ENCODE measurements at regions not wholly inside any gene's neighbourhood (a gene's known extent, or its start where the extent isn't known, plus 50 kb on each side); places are given as distances from the start of the nearest gene placed in this dataset.
A peak's percentile ranks its signal among the peaks of the same experiment; 100 is the strongest.

DNA sequence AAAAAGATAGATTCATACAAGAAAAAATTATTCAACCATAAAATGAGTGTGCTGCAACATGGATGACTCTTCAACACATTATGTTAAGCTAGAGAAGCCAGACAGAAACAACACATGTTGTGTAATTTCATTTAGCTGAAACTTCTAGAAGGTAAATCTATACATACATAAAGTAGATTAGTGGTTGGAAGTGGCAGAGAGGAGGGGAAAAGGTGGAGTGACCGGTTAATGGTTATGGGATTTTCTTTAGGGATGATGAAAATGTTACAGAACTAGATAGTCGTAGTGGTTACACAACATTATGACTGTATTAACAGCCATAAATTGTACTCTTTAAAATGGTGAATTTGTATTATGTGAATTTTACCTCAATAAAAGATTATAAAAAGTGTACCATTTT, 304.1 kb upstream of the SLC35B3 start:
- Histone ChIP-seq H3K27ac (no peak overlapping the region), H3K4me3 (no peak overlapping the region)

- Histone ChIP-seq H3K27ac (no peak overlapping the region), H3K4me3 (no peak overlapping the region)
Observed at GRCh38 chr6:8738951-8739350, 303.6 kb upstream of the SLC35B3 start.

GRCh38 chr6:8736156-8736895, 301.0 kb upstream of the SLC35B3 start:
- Histone ChIP-seq H3K27ac (peak overlapping the region in 3 of 21 experiments; percentile 3 to 51 (median 10)), H3K4me3 (no peak overlapping the region)

DNA sequence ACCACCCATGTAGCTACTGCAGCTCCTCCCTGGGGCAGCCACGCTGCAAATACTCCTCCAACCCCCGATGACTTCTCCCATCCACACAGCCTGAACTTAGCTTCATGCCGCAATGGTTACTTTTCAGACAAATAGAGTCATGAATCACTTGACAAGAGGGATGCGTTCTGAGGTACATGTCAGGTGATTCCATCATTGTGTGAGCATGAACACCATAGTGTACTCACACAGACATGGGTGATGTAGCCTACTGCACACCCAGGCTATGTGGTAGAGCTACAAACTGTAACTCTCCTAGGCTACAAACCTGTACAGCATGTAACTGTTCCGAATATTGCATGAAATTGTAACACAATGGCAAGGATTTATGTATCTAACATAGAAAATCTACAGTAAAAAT, 298.5 kb upstream of the SLC35B3 start:
- Histone ChIP-seq H3K27ac (peak overlapping the region in 1 of 21 experiments; percentile 8), H3K4me3 (no peak overlapping the region)

DNA sequence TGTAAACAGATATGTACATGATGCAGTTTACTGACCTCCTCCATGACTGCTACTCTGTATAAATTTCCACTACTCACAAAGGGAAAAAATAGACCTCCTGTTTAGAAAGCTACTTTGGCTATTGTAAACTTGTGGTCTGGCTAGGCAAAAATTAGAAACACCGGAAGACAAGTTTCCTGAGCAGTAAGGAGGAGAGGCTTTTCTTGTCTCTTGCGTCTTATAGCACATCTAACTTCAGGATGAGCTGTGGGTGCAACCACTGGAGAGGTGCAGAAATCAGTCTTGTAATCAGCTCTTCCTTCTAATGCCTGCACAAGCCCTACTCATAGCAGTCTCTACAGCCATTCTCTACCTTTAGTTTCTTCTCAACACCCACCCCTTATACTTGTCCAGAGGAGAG, 296.5 kb upstream of the SLC35B3 start:
- H3K27ac ChIP-seq = no peak overlapping the region

DNA sequence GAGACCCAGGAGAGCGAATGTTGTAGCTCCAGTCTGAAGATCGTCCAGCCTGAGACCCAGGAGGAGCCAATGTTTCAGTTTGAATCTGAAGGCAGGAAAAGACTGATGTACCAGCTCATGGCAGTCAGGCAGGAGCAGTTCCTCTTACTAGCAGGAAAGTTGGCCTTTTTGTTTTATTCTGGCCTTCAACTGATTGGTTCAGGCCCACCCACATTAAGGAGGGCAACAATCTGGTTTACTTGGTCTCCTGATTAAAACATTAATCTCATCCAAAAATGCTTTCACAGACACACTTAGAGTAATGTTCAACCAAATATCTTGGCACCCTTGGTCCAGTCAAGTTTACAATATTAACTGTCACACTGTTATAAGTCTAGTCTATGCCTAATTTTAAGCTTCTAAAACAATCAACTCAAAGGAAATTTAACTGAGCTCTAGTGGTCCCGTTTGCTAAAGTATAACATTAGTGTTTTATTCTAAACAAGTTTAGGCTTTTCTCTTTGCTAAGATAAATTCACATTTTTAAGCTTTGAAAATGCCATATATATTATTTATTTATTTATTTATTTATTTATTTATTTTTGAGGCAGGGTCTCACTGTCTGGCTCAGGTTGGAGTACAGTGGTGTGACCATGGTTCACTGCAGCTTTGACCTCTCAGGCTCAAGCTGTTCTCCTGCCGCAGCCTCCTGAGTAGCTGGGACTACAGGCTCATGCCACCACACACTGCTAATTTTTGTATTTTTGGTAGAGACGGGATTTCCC, 275.5 kb upstream of the SLC35B3 start:
- Histone ChIP-seq H3K4me3 (no peak overlapping the region), H3K27ac (no peak overlapping the region)

More for the DNA sequence above, 296.5 kb upstream of the SLC35B3 start:
- H3K4me3 ChIP-seq = no peak overlapping the region

DNA sequence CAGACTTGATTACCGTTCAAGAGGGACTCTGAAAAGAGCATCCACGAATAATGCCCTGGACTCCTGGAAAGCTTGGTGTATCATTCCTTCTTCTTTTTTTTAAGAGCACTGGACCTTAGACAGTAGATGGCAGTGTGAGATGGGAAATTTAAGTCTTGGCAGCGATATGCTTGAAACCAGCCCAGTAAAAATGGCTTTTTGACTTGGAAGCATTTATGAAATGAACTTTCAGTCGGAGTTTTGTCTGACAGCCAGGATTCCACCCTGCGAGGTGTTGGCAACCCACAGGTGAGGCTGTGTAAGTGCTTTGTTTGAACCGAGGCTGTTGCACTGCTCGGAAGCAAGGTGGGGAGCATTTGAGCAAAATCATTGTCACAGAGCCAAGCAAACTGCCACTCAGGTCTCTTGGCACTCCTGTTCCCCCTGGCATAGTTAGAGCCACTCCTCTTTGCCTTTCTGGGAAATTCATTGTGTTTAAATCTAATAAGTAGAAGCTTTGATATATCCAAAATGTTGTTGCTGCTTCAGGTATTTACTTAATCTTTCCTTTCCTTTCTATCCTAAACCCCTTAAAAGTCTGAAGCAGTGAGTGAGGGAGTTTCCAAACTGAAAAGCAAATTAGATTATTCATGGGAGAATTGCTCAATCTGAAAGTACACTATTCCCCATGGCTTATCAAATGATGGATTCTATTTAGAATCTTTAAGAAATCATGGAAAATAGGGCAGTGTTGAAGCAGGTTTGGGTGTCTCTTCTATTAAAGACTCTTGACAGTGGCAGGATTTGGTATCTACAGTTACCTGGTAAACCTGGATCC, 272.8 kb upstream of the SLC35B3 start:
- H3K4me3 ChIP-seq = peak overlapping the region in 1 of 7 experiments; percentile 0

GRCh38 chr6:8707369-8707768, 272.0 kb upstream of the SLC35B3 start:
- Histone ChIP-seq H3K27ac (peak overlapping the region in 5 of 21 experiments; percentile 3 to 61 (median 46)), H3K4me3 (no peak overlapping the region)

More for the DNA sequence above, 272.8 kb upstream of the SLC35B3 start:
- peak overlapping the region in 12 of 21 experiments; percentile 10 to 62 (median 42) for H3K27ac ChIP-seq

DNA sequence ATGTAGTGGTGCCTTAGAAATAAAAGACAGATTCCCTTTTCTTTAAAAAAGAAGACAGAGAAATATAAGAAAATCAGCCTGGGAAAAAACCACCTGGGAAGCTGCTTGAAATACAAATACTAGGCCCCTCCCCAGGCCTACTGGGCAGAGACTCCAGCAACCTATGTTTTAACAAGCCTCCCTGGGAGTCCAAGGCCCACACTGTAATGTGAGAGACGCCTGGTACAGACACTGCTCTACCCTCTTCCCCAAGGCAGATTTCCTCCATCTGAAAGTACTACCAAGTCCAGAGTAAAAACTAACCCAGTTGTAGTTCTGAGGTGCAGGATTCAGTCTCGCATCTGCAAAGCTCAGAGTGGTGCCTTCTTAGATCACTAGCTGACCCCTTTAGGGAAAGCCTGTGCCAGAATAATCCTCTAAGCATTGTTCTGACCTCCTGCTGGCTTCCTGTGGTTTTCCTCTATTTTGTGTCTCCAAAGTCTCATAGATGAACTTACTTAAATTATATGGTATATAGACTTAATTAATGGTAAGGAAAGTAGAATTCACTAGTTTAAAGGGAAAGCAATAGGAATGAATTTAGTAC, 270.2 kb upstream of the SLC35B3 start:
- H3K4me3 ChIP-seq = no peak overlapping the region
- no peak overlapping the region for H3K27ac ChIP-seq

DNA sequence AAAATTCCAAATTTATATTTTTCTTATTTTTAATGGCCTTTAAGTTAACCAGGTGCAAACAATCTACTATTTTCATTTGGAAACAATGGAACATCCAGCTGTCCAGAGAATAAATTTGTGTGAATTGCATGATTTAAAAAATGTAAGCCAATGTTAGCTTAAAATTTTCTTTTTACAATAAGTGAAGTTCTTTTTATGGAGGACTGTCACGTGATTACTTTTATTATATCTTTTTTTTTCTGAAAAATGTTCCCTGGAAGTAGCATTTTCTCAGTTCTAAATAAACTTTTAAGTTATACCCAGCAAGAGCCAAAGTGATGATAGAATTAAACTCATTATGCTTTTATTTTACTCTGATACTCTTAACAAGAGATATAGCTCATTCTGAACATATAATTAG, 267.7 kb upstream of the SLC35B3 start:
- no peak overlapping the region for H3K4me3 ChIP-seq
- H3K27ac ChIP-seq = no peak overlapping the region

GRCh38 chr6:8688821-8689220, 253.5 kb upstream of the SLC35B3 start:
- H3K4me3 ChIP-seq = no peak overlapping the region
- no peak overlapping the region for H3K27ac ChIP-seq

GRCh38 chr6:8686077-8686476, 250.7 kb upstream of the SLC35B3 start:
- Histone ChIP-seq H3K27ac (no peak overlapping the region), H3K4me3 (no peak overlapping the region)

DNA sequence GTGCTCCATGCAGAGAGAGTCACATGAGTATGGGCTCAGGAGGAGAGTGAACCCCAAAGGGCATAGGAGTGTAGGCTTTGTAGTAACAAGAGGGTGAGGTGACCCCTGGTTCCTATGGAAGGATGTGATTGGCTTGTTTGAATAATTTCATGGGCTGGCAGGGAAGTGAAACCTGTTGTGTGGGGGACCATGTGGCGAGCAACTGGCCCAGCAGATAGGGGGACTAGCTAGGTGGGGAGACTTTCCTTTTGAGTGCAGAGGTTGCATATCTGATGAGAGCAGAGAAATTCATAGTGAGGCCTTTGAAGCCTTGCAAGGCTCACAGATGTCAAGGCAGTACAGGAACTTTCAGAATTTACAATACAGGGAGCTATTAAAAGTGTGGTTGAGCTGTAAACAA, 247.9 kb upstream of the SLC35B3 start:
- Histone ChIP-seq H3K4me3 (no peak overlapping the region), H3K27ac (no peak overlapping the region)

DNA sequence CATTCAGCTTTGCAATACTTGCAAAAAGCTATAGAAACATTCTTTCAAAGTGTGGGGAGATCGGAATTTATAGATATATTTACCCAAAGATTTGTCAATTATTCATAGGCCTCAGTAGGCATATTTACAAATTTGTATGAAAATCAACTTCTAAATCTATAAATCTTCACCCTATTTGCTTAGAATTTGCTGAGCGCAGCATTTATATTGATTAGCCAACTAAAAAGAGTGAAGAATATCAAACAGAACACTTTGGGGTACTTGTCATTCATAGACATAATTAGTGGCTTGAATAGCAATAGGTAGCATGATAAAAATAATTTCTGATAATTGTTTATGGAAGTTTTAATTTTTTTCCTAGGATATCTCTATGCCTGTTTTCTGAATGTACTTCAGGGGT, 244.5 kb upstream of the SLC35B3 start:
- Histone ChIP-seq H3K4me3 (no peak overlapping the region), H3K27ac (no peak overlapping the region)

DNA sequence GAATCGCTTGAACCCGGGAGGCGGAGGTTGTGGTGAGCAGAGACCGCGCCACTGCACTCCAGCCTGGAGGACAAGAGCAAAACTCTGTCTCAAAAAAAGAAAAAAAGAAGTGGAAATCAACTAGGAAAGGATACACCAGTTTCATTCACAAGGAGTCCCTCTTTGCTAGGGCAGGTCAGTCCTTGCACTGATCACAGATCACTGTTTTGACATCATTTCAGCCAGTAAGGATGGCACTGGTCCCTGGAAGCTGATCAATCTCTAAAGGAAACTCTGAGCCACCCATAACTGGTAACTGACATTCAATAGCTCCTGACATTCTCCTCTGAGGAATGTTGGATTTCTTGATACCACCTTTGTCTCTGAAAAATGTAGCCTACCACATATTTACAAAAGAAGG, 243.1 kb upstream of the SLC35B3 start:
- Histone ChIP-seq H3K4me3 (no peak overlapping the region), H3K27ac (no peak overlapping the region)

- H3K27ac ChIP-seq = no peak overlapping the region
- no peak overlapping the region for H3K4me3 ChIP-seq
Observed at GRCh38 chr6:8674126-8674525, 238.8 kb upstream of the SLC35B3 start.

DNA sequence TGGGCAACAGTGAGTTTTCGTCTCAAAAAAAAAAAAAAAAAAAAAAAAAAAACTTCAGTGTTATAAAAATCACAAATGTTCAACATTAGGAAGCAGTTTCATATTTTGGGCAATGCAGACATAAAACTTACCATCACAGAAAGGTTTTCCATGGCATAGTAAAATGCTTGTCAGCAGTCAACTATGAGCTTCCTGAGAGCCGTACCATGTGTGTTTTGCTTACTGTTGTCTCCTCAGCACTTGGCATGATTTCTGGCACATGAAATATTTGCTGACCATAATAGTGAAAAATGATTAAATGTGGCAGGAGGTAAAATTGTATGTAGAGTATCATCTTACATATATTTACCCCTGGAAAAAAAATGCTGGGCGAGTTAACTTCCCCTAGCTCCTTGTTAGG, 237.5 kb upstream of the SLC35B3 start:
- Histone ChIP-seq H3K27ac (no peak overlapping the region), H3K4me3 (no peak overlapping the region)

GRCh38 chr6:8670792-8671191, 235.4 kb upstream of the SLC35B3 start:
- Histone ChIP-seq H3K27ac (no peak overlapping the region), H3K4me3 (no peak overlapping the region)

DNA sequence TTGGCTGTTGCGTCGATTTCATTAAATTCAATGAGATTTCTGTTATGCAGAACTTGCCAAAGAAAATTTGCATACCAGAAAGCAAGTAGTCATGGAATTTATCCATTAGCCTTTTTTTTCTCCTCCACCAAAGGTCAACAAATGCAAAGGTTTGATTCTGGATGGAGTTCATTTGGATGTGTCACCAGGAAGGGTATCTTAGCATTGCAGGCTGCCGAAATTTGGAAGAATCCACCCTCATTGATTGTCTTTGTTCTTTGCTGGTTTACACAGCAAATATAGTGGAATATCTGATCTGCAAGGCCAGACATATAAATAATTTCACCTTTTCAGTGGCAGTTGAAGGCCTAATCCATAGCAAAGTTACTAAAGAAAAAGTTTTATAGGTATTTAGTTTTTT, 229.4 kb upstream of the SLC35B3 start:
- Histone ChIP-seq H3K4me3 (no peak overlapping the region), H3K27ac (no peak overlapping the region)

DNA sequence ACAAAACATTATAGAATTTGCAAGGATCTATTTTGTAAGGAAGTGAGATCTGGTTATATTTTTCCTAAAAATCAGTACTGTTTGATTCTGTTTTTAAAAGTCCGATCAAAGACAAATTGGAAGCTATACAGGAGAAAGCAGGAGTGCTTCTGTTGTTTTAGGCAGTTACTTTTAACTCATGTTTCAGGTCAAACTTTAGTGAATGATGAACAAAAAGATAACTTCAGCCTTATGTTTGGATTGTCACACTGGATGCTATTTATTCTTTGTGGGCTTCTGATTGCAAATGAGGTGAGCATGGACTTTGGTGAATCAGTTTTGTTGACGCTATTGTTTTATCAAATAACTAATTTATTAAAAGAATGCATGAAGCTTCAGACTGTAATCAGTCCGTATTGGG, 228.7 kb upstream of the SLC35B3 start:
- no peak overlapping the region for H3K4me3 ChIP-seq
- no peak overlapping the region for H3K27ac ChIP-seq

All from skin epidermis (tissue), 12 donors.